Neural cell (in vitro differentiated cells): ENCODE measurements at regions not wholly inside any gene's neighbourhood (a gene's known extent, or its start where the extent isn't known, plus 50 kb on each side); places are given as distances from the start of the nearest gene placed in this dataset.

ENCODE experiments used
- CTCF ChIP-seq: fragments of 450-650 bp; IDR thresholded peaks from 2 replicates; pipeline ENCODE4 v1.5.1; 2014; ENCODE audit warnings: antibody characterized with exemption, mild to moderate bottlenecking, moderate library complexity; ENCODE audit not compliant: poor library complexity, severe bottlenecking
- EZH2 ChIP-seq: fragments of 200-600, 300-800 bp; shearing (Covaris generic), sonication (generic); IDR thresholded peaks from 2 replicates; pipeline ENCODE4 v1.6.1; 2014; ENCODE audit warnings: antibody characterized with exemption, low read length, borderline replicate concordance, mild to moderate bottlenecking; ENCODE audit not compliant: insufficient read depth, poor library complexity, severe bottlenecking

GRCh38 chr4:156497486-156497885 is 474.1 kb downstream of the PDGFC start:
- TF ChIP-seq CTCF (no peak), EZH2 (no peak)
